ENCODE measurements at regions not wholly inside any gene's neighbourhood (a gene's known extent, or its start where the extent isn't known, plus 50 kb on each side); places are given as distances from the start of the nearest gene placed in this dataset.

DNA sequence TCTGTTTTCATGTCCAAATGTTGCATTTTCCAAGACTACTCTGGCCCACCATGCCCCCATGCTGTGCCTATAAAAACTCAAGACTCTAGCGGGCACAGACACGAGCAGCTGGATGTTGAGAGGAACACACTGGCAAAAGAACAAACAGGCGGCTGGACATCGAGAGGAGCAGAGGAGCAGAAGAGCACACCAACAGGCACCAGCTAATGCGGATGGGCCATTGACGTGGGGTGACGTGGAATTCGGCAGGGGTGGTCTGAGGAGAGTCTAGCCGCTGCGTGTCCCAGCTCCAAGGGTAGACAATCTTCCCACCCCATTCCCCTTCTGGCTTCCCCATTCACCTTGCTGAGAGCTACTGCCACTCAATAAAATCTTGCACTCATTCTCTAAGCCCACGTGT is 54.4 kb upstream of the SMIM30 start:
- TF ChIP-seq POLR2AphosphoS5 (IDR thresholded peaks at IDR 0.05) = no peak
- TF ChIP-seq, protein P1, sequence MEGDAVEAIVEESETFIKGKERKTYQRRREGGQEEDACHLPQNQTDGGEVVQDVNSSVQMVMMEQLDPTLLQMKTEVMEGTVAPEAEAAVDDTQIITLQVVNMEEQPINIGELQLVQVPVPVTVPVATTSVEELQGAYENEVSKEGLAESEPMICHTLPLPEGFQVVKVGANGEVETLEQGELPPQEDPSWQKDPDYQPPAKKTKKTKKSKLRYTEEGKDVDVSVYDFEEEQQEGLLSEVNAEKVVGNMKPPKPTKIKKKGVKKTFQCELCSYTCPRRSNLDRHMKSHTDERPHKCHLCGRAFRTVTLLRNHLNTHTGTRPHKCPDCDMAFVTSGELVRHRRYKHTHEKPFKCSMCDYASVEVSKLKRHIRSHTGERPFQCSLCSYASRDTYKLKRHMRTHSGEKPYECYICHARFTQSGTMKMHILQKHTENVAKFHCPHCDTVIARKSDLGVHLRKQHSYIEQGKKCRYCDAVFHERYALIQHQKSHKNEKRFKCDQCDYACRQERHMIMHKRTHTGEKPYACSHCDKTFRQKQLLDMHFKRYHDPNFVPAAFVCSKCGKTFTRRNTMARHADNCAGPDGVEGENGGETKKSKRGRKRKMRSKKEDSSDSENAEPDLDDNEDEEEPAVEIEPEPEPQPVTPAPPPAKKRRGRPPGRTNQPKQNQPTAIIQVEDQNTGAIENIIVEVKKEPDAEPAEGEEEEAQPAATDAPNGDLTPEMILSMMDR (IDR thresholded peaks at IDR 0.05) = no peak
- TF ChIP-seq EP300 (IDR thresholded peaks at IDR 0.05) = no peak
- no peak for TF ChIP-seq POLR2A (IDR thresholded peaks at IDR 0.05)

All from suprapubic skin (tissue), 4 donors.